Type B pancreatic cell (in vitro differentiated cells): ENCODE measurements at regions not wholly inside any gene's neighbourhood (a gene's known extent, or its start where the extent isn't known, plus 50 kb on each side); places are given as distances from the start of the nearest gene placed in this dataset.

ENCODE experiments used
- DNase-seq: peaks from one replicate; pipeline ENCODE4 v3.0.0; 2021; ENCODE audit warnings: mixed read lengths; ENCODE audit not compliant: unreplicated experiment; ENCODE audit errors: extremely low spot score
- H3K27ac Mint-ChIP-seq: 2 replicates; pipeline ENCODE4 v1.8.0; 2021; ENCODE audit warnings: mild to moderate bottlenecking, mixed read lengths
- H3K27me3 Mint-ChIP-seq: 2 replicates; pipeline ENCODE4 v1.8.0; 2021; ENCODE audit warnings: mixed read lengths
- H3K36me3 Mint-ChIP-seq: 2 replicates; pipeline ENCODE4 v1.8.0; 2021; ENCODE audit warnings: mixed read lengths
- H3K4me1 Mint-ChIP-seq: one replicate; pipeline ENCODE4 v1.8.0; 2021; ENCODE audit warnings: mixed read lengths; ENCODE audit not compliant: unreplicated experiment
- H3K4me3 Mint-ChIP-seq: 2 replicates; pipeline ENCODE4 v1.8.0; 2021; ENCODE audit warnings: mild to moderate bottlenecking, mixed read lengths
- H3K9me3 Mint-ChIP-seq: 2 replicates; pipeline ENCODE4 v1.8.0; 2021; ENCODE audit warnings: mixed read lengths
- TF ChIP-seq, protein P1 (sequence below): fragments of 200-600 bp; sonication (generic); conservative IDR thresholded peaks from 2 replicates; pipeline ENCODE4 v1.5.0; 2021; ENCODE audit warnings: antibody characterized with exemption, mild to moderate bottlenecking

DNA sequence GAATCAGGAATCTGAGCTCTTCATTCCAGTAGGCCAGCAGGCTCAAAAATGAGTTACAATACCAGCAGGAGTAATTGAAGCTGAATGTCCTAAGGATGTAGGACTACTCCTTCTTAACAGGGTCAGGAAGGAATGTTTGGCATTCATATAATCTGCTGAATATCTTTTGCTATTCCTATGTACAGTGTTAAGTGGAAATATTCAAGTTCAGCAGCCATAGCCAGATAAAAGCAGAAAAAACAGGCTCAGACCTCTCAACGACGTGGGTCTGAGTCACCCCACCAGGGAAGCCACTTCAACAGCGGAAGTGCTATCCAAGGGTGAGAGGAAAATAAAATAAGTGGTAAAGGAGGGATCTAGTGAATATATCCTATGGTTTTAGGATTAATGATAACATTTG, 577.0 kb downstream of the SPOCK3 start:
- TF ChIP-seq, protein P1, sequence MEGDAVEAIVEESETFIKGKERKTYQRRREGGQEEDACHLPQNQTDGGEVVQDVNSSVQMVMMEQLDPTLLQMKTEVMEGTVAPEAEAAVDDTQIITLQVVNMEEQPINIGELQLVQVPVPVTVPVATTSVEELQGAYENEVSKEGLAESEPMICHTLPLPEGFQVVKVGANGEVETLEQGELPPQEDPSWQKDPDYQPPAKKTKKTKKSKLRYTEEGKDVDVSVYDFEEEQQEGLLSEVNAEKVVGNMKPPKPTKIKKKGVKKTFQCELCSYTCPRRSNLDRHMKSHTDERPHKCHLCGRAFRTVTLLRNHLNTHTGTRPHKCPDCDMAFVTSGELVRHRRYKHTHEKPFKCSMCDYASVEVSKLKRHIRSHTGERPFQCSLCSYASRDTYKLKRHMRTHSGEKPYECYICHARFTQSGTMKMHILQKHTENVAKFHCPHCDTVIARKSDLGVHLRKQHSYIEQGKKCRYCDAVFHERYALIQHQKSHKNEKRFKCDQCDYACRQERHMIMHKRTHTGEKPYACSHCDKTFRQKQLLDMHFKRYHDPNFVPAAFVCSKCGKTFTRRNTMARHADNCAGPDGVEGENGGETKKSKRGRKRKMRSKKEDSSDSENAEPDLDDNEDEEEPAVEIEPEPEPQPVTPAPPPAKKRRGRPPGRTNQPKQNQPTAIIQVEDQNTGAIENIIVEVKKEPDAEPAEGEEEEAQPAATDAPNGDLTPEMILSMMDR = no peak
- H3K4me3 Mint-ChIP-seq = no peak overlapping the region
- H3K4me1 Mint-ChIP-seq = no peaks in the 10 kb centered on the region
- no peak for DNase-seq
- no peaks in the 10 kb centered on the region for H3K36me3 Mint-ChIP-seq
- H3K9me3 Mint-ChIP-seq = no peaks in the 10 kb centered on the region
- no peaks in the 10 kb centered on the region for H3K27me3 Mint-ChIP-seq
- H3K27ac Mint-ChIP-seq = no peak overlapping the region

- TF ChIP-seq, protein P1 = no peak
- no peaks in the 10 kb centered on the region for H3K36me3 Mint-ChIP-seq
- no peaks in the 10 kb centered on the region for H3K4me1 Mint-ChIP-seq
- H3K27me3 Mint-ChIP-seq = no peaks in the 10 kb centered on the region
- H3K27ac Mint-ChIP-seq = no peak overlapping the region
- DNase-seq = no peak
- no peaks in the 10 kb centered on the region for H3K9me3 Mint-ChIP-seq
- H3K4me3 Mint-ChIP-seq = no peak overlapping the region
These were observed 575.7 kb downstream of the SPOCK3 start for GRCh38 chr4:166658585-166658984.

- Mint-ChIP-seq H3K27ac (no peak overlapping the region), H3K9me3 (no peaks in the 10 kb centered on the region), H3K27me3 (no peaks in the 10 kb centered on the region), H3K4me1 (no peaks in the 10 kb centered on the region), H3K36me3 (no peaks in the 10 kb centered on the region), H3K4me3 (no peak overlapping the region)
- DNase-seq = no peak
- TF ChIP-seq, protein P1 = no peak
These were observed 571.9 kb downstream of the SPOCK3 start for GRCh38 chr4:166662266-166662843.

DNA sequence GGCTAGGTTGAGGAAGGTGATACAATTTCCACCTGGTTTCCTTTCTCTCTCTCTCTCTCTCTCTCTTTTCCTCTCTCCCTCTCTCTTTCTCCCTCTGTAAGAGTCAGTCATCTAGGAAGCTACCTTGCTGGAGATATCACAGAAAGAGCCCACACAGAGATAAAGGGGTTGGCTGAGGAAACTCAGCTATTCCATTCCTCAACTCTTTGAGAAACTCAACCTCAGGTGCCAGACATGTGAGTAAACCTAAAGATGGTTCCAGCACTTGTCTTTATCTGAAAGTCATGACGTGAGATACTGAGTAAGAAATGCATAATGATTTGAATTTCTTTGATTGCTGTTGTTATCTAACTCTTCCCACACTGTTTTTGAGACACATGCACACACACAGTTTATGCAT, 564.0 kb downstream of the SPOCK3 start:
- Mint-ChIP-seq H3K36me3 (no peaks in the 10 kb centered on the region), H3K9me3 (no peaks in the 10 kb centered on the region), H3K4me3 (no peak overlapping the region), H3K27me3 (no peaks in the 10 kb centered on the region), H3K4me1 (no peaks in the 10 kb centered on the region), H3K27ac (no peak overlapping the region)
- DNase-seq = no peak
- TF ChIP-seq, protein P1 = no peak

GRCh38 chr4:166673911-166674310, 560.4 kb downstream of the SPOCK3 start:
- H3K9me3 Mint-ChIP-seq = no peaks in the 10 kb centered on the region
- H3K27me3 Mint-ChIP-seq = no peaks in the 10 kb centered on the region
- DNase-seq = no peak
- H3K36me3 Mint-ChIP-seq = no peaks in the 10 kb centered on the region
- no peaks in the 10 kb centered on the region for H3K4me1 Mint-ChIP-seq
- no peak overlapping the region for H3K4me3 Mint-ChIP-seq
- H3K27ac Mint-ChIP-seq = no peak overlapping the region
- TF ChIP-seq, protein P1 = no peak

- no peaks in the 10 kb centered on the region for H3K27me3 Mint-ChIP-seq
- H3K4me3 Mint-ChIP-seq = no peak overlapping the region
- no peak for DNase-seq
- no peak overlapping the region for H3K27ac Mint-ChIP-seq
- H3K36me3 Mint-ChIP-seq = no peaks in the 10 kb centered on the region
- no peaks in the 10 kb centered on the region for H3K4me1 Mint-ChIP-seq
- H3K9me3 Mint-ChIP-seq = no peaks in the 10 kb centered on the region
- TF ChIP-seq, protein P1 = no peak
These were observed 558.9 kb downstream of the SPOCK3 start for GRCh38 chr4:166675411-166675810.
